ENCODE measurements at regions not wholly inside any gene's neighbourhood (a gene's known extent, or its start where the extent isn't known, plus 50 kb on each side); places are given as distances from the start of the nearest gene placed in this dataset.
"Not testable (repeated sequence)": the region's sequence is repeated elsewhere in the genome, so short reads cannot be mapped to it uniquely, and the experiment has no call there.

- DNase-seq = not testable (repeated sequence)
These were observed 921.3 kb upstream of the ALCAM start for GRCh38 chr3:104445252-104445919.

GRCh38 chr3:104447681-104448080 lies 919.0 kb upstream of the ALCAM start:
- no peak for DNase-seq

GRCh38 chr3:104452697-104453096 lies 914.0 kb upstream of the ALCAM start:
- DNase-seq = no peak

GRCh38 chr3:104458657-104459056 lies 908.1 kb upstream of the ALCAM start:
- no peak for DNase-seq

GRCh38 chr3:104460477-104461406 lies 906.0 kb upstream of the ALCAM start:
- DNase-seq = no peak

GRCh38 chr3:104461431-104461830 lies 905.3 kb upstream of the ALCAM start:
- no peak for DNase-seq

- DNase-seq = no peak
These were observed 894.5 kb upstream of the ALCAM start for GRCh38 chr3:104472221-104472620.

- DNase-seq = no peak
These were observed 892.7 kb upstream of the ALCAM start for GRCh38 chr3:104474011-104474410.

GRCh38 chr3:104503022-104503421 lies 863.7 kb upstream of the ALCAM start:
- DNase-seq = no peak

- DNase-seq = no peak
These were observed 856.4 kb upstream of the ALCAM start for GRCh38 chr3:104510131-104510849.

GRCh38 chr3:104514371-104514770 lies 852.3 kb upstream of the ALCAM start:
- no peak for DNase-seq

- DNase-seq = no peak
These were observed 851.9 kb upstream of the ALCAM start for GRCh38 chr3:104514776-104515175.

GRCh38 chr3:104519068-104519467 lies 847.6 kb upstream of the ALCAM start:
- no peak for DNase-seq

- DNase-seq = no peak
These were observed 847.1 kb upstream of the ALCAM start for GRCh38 chr3:104519468-104520227.

- no peak for DNase-seq
These were observed 846.5 kb upstream of the ALCAM start for GRCh38 chr3:104520228-104520655.

- no peak for DNase-seq
These were observed 844.9 kb upstream of the ALCAM start for GRCh38 chr3:104521606-104522336.

- no peak for DNase-seq
These were observed 843.6 kb upstream of the ALCAM start for GRCh38 chr3:104523136-104523535.

GRCh38 chr3:104526901-104527401 lies 839.8 kb upstream of the ALCAM start:
- no peak for DNase-seq

- DNase-seq = no peak
These were observed 835.8 kb upstream of the ALCAM start for GRCh38 chr3:104530934-104531333.

GRCh38 chr3:104536715-104537114 lies 830.0 kb upstream of the ALCAM start:
- DNase-seq = no peak

- DNase-seq = no peak
These were observed 829.4 kb upstream of the ALCAM start for GRCh38 chr3:104537323-104537722.

- DNase-seq = no peak
These were observed 820.4 kb upstream of the ALCAM start for GRCh38 chr3:104546301-104546700.

All from activated CD8-positive, alpha-beta memory T cell treated with anti-CD3 and anti-CD28 coated beads, Interleukin-2, amount 50 U/mL, for 48 hours (primary cell).